ENCODE measurements at regions not wholly inside any gene's neighbourhood (a gene's known extent, or its start where the extent isn't known, plus 50 kb on each side); places are given as distances from the start of the nearest gene placed in this dataset.
"Not testable (repeated sequence)": the region's sequence is repeated elsewhere in the genome, so short reads cannot be mapped to it uniquely, and the experiment has no call there.

DNA sequence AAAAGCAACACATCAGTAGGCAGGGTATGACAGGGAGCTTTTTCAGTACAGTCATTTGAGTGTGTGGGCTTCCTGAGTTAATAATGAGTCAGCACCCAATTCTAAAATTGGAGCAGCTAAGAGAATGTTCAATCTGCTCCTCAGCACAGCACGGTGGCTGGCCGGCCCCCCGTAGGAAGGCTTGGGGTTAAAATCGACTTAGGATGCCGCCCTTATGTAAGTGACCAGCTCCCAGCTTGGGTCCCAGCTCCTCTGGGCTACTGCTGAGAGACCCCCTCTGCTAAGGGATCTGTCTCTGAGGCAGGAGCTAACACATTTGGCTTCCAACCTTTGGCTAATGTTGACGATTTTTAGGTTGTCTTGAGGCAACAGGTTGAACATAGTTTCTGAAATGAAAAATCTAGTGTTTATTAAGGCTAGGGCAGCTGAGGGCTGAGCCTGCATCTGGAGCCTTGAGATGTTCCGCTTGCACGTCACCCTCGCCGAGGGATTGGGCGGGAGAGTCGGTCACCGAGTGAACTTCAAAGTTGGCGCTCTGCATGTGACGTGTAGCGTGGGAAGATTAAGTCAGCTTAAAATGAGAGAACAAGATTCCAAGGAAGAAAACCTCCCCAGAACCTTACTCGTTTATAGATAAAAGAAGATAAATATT is 291.3 kb upstream of the PLGLB2 start:
- TF ChIP-seq CTCF (IDR thresholded peaks at IDR 0.05 in 2 of 3, conservative IDR thresholded peaks at IDR 0.05 in 1 of 3; ENCODE audit: borderline replicate concordance in 1 of 3, insufficient read depth in 1 of 3, low read depth in 2 of 3, low read length in 2 of 3); SIN3A (IDR thresholded peaks at IDR 0.05; ENCODE audit: low read depth): not testable (repeated sequence)
